Lower lobe of right lung (tissue), 2 donors: ENCODE measurements at regions not wholly inside any gene's neighbourhood (a gene's known extent, or its start where the extent isn't known, plus 50 kb on each side); places are given as distances from the start of the nearest gene placed in this dataset.

Experiments used
- ATAC-seq, 2 donors: fragments of 200-7000 bp; cut with Tn5 transposase; one replicate each; pipeline ENCODE4 v1.9.1; 2020 to 2022; ENCODE audit warnings: mild to moderate bottlenecking in 2 of 2, moderate library complexity in 2 of 2
- DNase-seq: peaks from one replicate; pipeline ENCODE4 v3.0.0-alpha.2; 2020
- H3K27ac ChIP-seq: fragments of 200-600 bp; one replicate; pipeline ENCODE4 v1.8.0; 2022
- H3K27me3 ChIP-seq: fragments of 200-600 bp; one replicate; pipeline ENCODE4 v1.8.0; 2022; ENCODE audit warnings: low read depth
- H3K36me3 ChIP-seq: fragments of 200-600 bp; one replicate; pipeline ENCODE4 v1.8.0; 2022; ENCODE audit warnings: mild to moderate bottlenecking
- H3K4me1 ChIP-seq: fragments of 200-600 bp; one replicate; pipeline ENCODE4 v1.8.0; 2022
- H3K4me3 ChIP-seq: fragments of 200-600 bp; one replicate; pipeline ENCODE4 v1.8.0; 2022; ENCODE audit warnings: mild to moderate bottlenecking
- H3K9me3 ChIP-seq: fragments of 200-600 bp; one replicate; pipeline ENCODE4 v1.8.0; 2022
- CTCF ChIP-seq: fragments of 200-600 bp; IDR thresholded peaks from one replicate; pipeline ENCODE4 v1.8.0; 2022; ENCODE audit warnings: antibody characterized with exemption, mild to moderate bottlenecking
- intact Hi-C: fragments of 100-400 bp; cut with DNase I; formaldehyde crosslinking; loops from one replicate; pipeline ENCODE4 v1.11.0; 2022
- donor health status: DM: no; HTN: yes; CAD: no; lungs with severe emphysema.

GRCh38 chr7:85328456-85328998 lies 141.7 kb upstream of the SEMA3D start:
- H3K4me1 ChIP-seq, result no peaks in the 10 kb centered on the region
- no peak for TF ChIP-seq CTCF
- ATAC-seq (no peak), DNase-seq (no peak)
- H3K36me3 ChIP-seq, result no peaks in the 10 kb centered on the region
- H3K27me3 ChIP-seq, result no peaks in the 10 kb centered on the region
- intact Hi-C loops, result no loop called here
- H3K4me3 ChIP-seq, result no peak overlapping the region
- no peak overlapping the region for H3K27ac ChIP-seq
- H3K9me3 ChIP-seq, result no peaks in the 10 kb centered on the region

GRCh38 chr7:85324145-85324799 lies 137.4 kb upstream of the SEMA3D start:
- DNase-seq (no peak), ATAC-seq (no peak)
- Histone ChIP-seq H3K36me3 (no peaks in the 10 kb centered on the region), H3K27ac (no peak overlapping the region), H3K9me3 (no peaks in the 10 kb centered on the region), H3K4me1 (no peaks in the 10 kb centered on the region), H3K27me3 (no peaks in the 10 kb centered on the region), H3K4me3 (no peak overlapping the region)
- intact Hi-C loops, result no loop called here
- TF ChIP-seq CTCF, result no peak

GRCh38 chr7:85322252-85322651 lies 135.4 kb upstream of the SEMA3D start:
- H3K9me3 ChIP-seq, result no peaks in the 10 kb centered on the region
- H3K36me3 ChIP-seq, result no peaks in the 10 kb centered on the region
- no peaks in the 10 kb centered on the region for H3K27me3 ChIP-seq
- DNase-seq (no peak), ATAC-seq (no peak)
- intact Hi-C loops, result no loop called here
- no peak for TF ChIP-seq CTCF
- no peak overlapping the region for H3K27ac ChIP-seq
- no peaks in the 10 kb centered on the region for H3K4me1 ChIP-seq
- no peak overlapping the region for H3K4me3 ChIP-seq

- intact Hi-C loops, result no loop called here
- H3K9me3 ChIP-seq, result no peaks in the 10 kb centered on the region
- H3K27me3 ChIP-seq, result no peaks in the 10 kb centered on the region
- ATAC-seq (no peak), DNase-seq (no peak)
- H3K27ac ChIP-seq, result no peak overlapping the region
- TF ChIP-seq CTCF, result no peak
- H3K4me3 ChIP-seq, result no peak overlapping the region
- H3K4me1 ChIP-seq, result no peaks in the 10 kb centered on the region
- no peaks in the 10 kb centered on the region for H3K36me3 ChIP-seq
Measured at GRCh38 chr7:85320699-85321476, 134.0 kb upstream of the SEMA3D start.

GRCh38 chr7:85316489-85316888 lies 129.6 kb upstream of the SEMA3D start:
- no peaks in the 10 kb centered on the region for H3K4me1 ChIP-seq
- intact Hi-C loops, result no loop called here
- TF ChIP-seq CTCF, result no peak

More at GRCh38 chr7:85316489-85316888, 129.6 kb upstream of the SEMA3D start:
- no peak overlapping the region for H3K27ac ChIP-seq
- H3K27me3 ChIP-seq, result no peaks in the 10 kb centered on the region
- no peaks in the 10 kb centered on the region for H3K9me3 ChIP-seq
- no peaks in the 10 kb centered on the region for H3K36me3 ChIP-seq
- DNase-seq, result no peak
- H3K4me3 ChIP-seq, result no peak overlapping the region
- ATAC-seq, result no peak
